ENCODE measurements at regions not wholly inside any gene's neighbourhood (a gene's known extent, or its start where the extent isn't known, plus 50 kb on each side); places are given as distances from the start of the nearest gene placed in this dataset.

- no peak for DNase-seq
Observed at GRCh38 chr7:112877691-112878460, 87.7 kb upstream of the TMEM168 start.

- no peak for DNase-seq
Observed at GRCh38 chr7:112876877-112877276, 86.7 kb upstream of the TMEM168 start.

- no peak for DNase-seq
Observed at GRCh38 chr7:112874909-112875308, 84.7 kb upstream of the TMEM168 start.

DNA sequence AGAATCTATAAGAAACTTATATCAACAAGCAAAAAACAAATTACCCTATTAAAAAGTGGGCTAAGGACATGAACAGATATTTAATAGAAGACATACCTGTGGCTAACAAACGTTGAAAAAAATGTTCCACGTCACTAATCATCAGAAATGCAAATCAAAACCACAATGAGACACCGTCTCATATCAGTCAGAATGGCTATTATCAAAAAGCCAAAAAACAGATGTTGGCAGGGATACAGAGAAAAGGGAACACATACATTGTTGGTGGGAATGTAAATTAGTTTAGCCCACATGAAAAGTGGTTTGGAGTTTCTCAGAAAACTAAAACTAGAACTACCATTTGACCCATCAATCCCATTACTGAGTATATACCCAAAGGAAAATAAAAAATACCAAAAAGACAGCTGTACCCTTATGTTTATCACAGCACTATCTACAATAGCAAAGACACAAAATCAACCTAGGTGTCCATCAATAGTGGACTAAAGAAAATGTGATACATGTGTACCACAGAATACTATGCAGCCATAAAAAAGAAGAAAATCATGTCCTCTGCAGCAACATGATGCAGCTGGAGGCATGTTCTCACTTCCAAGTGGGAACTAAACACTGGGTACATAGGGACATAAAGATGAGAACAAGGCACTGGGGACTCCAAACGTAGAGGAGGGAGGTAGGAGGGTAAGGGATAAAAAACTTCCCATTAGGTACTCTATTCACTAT is 83.8 kb upstream of the TMEM168 start:
- no peak for DNase-seq

DNA sequence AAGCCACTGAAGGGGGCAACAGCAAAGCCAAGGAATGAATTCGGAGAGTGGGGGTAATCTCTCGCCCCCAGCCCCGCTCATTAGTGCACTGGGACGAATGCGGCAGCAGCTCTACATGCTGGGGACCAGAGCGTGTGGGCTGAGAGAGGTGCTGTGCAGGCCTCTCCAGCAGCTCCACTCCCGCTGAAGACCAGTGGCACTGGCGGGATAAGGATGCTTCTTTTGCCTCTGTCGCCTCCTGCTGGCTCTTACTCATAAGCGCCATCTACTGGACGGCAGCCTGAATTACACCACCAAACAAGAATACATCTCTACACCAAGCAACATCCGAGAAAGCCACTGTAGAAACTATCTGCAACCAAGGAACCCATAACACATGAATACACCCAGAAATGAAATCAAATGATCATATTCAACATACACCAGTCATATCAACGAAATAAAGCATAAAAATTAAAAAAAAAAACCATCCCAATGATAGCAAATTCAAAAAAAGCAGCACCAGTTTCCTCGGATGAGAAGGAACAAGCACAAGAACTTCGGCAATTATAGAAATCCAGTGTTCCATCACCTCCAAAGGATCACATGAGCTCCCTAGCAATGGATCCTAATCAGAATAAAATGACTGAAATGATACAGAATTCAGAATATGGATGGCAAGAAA is 79.0 kb upstream of the TMEM168 start:
- peak; percentile 30 to 59 for DNase-seq

DNA sequence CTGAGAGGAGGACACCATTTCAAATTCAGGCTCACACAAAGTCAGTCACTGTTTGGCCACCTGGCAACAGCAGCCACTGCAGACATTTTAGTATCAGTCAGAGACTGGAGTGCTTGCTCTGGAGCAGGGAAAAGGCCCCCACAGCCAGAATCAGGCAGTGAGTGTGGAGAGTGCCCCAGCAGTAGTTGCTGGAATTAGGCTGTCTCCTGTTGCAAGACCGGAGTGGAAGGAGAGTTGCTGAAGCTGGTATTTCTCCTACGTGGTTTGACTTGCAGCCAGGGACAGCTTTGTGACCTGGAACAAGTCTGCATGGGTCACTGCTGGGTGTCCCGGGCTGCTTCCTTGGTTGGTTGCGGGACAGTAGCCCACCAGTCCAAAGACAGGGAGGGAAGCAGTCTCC is 78.4 kb upstream of the TMEM168 start:
- DNase-seq, result no peak

GRCh38 chr7:112866424-112866823 is 76.2 kb upstream of the TMEM168 start:
- peak in 1 of 2 donors; percentile 2 for DNase-seq

DNA sequence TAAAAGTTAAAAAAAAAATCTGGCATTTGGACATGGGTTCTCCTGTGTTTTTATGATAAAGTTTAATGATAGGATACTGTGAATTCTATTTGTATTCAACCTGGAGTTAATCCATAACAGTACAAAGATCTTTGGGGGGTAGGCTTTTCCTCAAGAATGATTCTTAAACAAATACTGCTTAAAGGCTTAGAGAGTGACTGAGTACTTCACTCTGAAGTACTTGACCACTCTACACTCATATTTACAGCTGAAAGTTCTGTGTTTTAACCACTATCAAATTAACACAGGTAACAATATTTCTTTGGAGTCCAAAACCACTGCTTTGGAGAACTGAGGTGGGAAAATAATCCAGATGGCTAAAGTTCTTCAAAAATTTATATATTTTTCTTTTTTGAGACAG is 74.2 kb upstream of the TMEM168 start:
- DNase-seq, result no peak

DNA sequence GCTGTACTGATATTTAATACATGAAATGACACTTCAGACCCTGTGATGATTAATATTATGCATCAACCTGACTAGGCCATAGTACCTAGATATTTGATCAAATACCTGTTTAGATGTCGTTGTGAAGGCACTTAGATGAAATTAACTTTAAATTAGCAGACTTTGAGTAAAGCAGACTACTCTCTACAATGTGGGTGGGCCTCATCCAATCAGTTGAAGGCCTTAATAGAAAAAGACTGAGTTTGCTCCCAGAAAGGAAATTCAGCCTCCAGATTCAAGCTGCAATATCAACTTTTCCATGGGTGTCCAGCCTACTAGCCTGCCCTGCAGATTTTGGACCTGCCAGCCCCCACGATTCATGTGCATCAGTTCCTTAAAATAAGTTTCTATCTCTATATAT is 68.6 kb upstream of the TMEM168 start:
- no peak for DNase-seq

- no peak for DNase-seq
Observed at GRCh38 chr7:112855227-112855626, 65.0 kb upstream of the TMEM168 start.

DNA sequence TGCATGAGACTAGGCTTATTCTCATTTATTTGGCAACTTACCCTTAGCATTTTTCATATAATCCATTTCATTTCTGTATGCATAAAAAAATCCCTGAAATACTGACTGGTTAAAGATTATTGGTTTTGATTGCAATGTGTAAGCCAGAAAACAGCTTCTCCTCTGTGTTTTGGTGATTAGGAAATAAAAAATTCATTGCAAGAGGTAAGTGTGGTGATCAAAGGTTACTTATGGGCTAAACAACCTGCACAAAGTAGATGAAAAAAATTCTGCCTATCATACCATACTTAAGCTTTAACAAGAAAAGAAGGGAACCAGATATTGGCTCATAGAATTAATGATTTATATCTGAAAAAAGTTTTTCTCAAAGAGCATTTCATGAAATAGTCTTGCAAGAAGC is 64.0 kb upstream of the TMEM168 start:
- no peak for DNase-seq

- DNase-seq, result no peak
Observed at GRCh38 chr7:112853422-112853821, 63.2 kb upstream of the TMEM168 start.

DNA sequence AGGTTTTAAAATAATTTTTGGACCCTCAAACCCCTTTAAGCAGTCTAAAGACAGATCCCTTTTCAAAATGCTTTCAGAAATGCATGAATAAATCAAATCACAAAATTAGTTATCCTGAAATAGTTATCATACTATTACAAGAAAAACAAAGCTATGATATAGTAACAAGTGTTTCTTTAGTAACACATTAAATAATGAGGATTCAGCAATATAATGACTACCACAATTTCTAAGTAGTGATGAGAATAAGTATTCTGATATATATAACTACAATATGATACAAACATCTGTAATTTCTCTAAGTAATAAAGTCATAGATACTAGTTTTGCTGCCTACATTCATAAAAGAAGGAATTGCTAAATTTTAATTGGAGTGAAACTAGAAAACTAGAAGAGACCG is 53.0 kb upstream of the TMEM168 start:
- DNase-seq, result no peak
